ENCODE measurements at regions not wholly inside any gene's neighbourhood (a gene's known extent, or its start where the extent isn't known, plus 50 kb on each side); places are given as distances from the start of the nearest gene placed in this dataset.

GRCh38 chr12:91482231-91482630, 299.6 kb upstream of the DCN start:
- TF ChIP-seq CTCF (IDR thresholded peaks at IDR 0.05; ENCODE audit: poor library complexity) (no peak), EZH2phosphoT487 (IDR thresholded peaks at IDR 0.05; ENCODE audit: low read depth, severe bottlenecking, unreplicated experiment) (no peak)

Measured in hepatocyte (in vitro differentiated cells).